Gastroesophageal sphincter (tissue), 4 donors: ENCODE measurements at regions not wholly inside any gene's neighbourhood (a gene's known extent, or its start where the extent isn't known, plus 50 kb on each side); places are given as distances from the start of the nearest gene placed in this dataset.

Experiments
- ATAC-seq: fragments of 150-250 bp; one replicate; pipeline ENCODE4 v1.9.1; 2016; ENCODE audit warnings: mild to moderate bottlenecking, moderate library complexity
- H3K27ac ChIP-seq, 4 donors: fragments of 200-600 bp; sonication (generic) in 3 of 4; 1 replicate in 3 of 4; 2 replicates in 1 of 4; pipeline ENCODE4 v1.5.1; 2016 to 2019
- H3K27me3 ChIP-seq: fragments of 200-600 bp; sonication (generic); one replicate; pipeline ENCODE4 v1.5.1; 2019
- H3K36me3 ChIP-seq, 2 donors: fragments of 200-600 bp; sonication (generic); one replicate each; pipeline ENCODE4 v1.5.1; 2019; ENCODE audit warnings: control low read depth in 1 of 2
- H3K4me1 ChIP-seq, 3 donors: fragments of 200-600 bp; sonication (generic); 1 replicate in 2 of 3; 2 replicates in 1 of 3; pipeline ENCODE4 v1.5.1; 2016 to 2019; ENCODE audit warnings: control low read depth in 2 of 3
- H3K4me3 ChIP-seq, 2 donors: fragments of 200-600 bp; sonication (generic); one replicate each; pipeline ENCODE4 v1.5.1; 2019; ENCODE audit warnings: mild to moderate bottlenecking in 1 of 2, moderate library complexity in 1 of 2
- H3K9me3 ChIP-seq, 3 donors: fragments of 200-600 bp; sonication (generic); one replicate each; pipeline ENCODE4 v1.5.1; 2017 to 2019; ENCODE audit warnings: control low read depth in 2 of 3
- EP300 ChIP-seq: sonication (generic); formaldehyde crosslinking; IDR thresholded peaks from one replicate; pipeline ENCODE4 v1.6.1; 2017; ENCODE audit warnings: antibody characterized with exemption, mild to moderate bottlenecking
- POLR2A ChIP-seq, 2 donors: fragments of 450-650 bp; IDR thresholded peaks; one replicate each; pipeline ENCODE4 v1.6.1; 2017; ENCODE audit warnings: antibody characterized with exemption in 2 of 2, mild to moderate bottlenecking in 2 of 2, moderate library complexity in 1 of 2
- POLR2AphosphoS5 ChIP-seq: sonication (generic); formaldehyde crosslinking; IDR thresholded peaks from one replicate; pipeline ENCODE4 v1.6.1; 2017; ENCODE audit warnings: antibody characterized with exemption
- WGBS, 2 donors: methylation state at CpG; one replicate each; pipeline ENCODE4 v1.1.5; 2018; ENCODE audit warnings: low coverage in 1 of 2; 5-methylcytosine and 5-hydroxymethylcytosine counted together
- TF ChIP-seq, protein P1 (sequence below), 4 experiments: fragments of 200-600 bp in 2 of 4; fragments of 450-650 bp in 2 of 4; sonication (generic) in 1 of 4; IDR thresholded peaks; one replicate each; pipeline ENCODE4 v1.5.1; 2017 to 2019; ENCODE audit warnings: antibody characterized with exemption in 4 of 4, mild to moderate bottlenecking in 2 of 4, moderate library complexity in 2 of 4

DNA sequence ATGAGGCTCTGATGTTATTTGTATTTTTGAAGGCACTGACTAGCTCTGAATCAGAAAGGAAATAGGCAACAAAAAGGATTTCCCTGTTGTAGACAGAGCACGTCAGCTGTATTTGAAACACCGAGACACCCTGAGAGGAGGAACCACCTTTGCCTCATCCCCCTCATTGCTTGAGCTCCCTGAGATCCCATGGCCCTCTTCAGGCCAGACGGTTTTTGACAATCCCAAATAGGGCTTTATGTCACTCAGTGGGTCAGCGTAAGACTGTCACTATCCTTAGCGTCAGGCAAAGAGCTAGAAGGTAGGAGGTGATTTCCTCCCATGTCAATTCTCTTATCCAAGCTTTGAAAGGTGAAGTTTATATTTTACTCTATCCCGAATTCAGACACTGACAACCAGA, 254.3 kb downstream of the ZNF621 start:
- peaks cover 0 to 24% (median 14%) of the 10 kb centered on the region in 3 donors for H3K4me1 ChIP-seq
- H3K9me3 ChIP-seq, result no peaks in the 10 kb centered on the region
- ATAC-seq, result no peak
- 67 to 90% methylated on average over 2 to 3 of the region's 6 CpGs for WGBS, 2 donors
- no peak overlapping the region for H3K27ac ChIP-seq
- H3K4me3 ChIP-seq, result no peak overlapping the region
- no peaks in the 10 kb centered on the region for H3K27me3 ChIP-seq
- no peaks in the 10 kb centered on the region for H3K36me3 ChIP-seq
- TF ChIP-seq, protein P1, sequence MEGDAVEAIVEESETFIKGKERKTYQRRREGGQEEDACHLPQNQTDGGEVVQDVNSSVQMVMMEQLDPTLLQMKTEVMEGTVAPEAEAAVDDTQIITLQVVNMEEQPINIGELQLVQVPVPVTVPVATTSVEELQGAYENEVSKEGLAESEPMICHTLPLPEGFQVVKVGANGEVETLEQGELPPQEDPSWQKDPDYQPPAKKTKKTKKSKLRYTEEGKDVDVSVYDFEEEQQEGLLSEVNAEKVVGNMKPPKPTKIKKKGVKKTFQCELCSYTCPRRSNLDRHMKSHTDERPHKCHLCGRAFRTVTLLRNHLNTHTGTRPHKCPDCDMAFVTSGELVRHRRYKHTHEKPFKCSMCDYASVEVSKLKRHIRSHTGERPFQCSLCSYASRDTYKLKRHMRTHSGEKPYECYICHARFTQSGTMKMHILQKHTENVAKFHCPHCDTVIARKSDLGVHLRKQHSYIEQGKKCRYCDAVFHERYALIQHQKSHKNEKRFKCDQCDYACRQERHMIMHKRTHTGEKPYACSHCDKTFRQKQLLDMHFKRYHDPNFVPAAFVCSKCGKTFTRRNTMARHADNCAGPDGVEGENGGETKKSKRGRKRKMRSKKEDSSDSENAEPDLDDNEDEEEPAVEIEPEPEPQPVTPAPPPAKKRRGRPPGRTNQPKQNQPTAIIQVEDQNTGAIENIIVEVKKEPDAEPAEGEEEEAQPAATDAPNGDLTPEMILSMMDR (IDR thresholded peaks at IDR 0.05), result no peak
- TF ChIP-seq EP300, result no peak
- no peak for TF ChIP-seq POLR2A (IDR thresholded peaks at IDR 0.05)
- no peak for TF ChIP-seq POLR2AphosphoS5

DNA sequence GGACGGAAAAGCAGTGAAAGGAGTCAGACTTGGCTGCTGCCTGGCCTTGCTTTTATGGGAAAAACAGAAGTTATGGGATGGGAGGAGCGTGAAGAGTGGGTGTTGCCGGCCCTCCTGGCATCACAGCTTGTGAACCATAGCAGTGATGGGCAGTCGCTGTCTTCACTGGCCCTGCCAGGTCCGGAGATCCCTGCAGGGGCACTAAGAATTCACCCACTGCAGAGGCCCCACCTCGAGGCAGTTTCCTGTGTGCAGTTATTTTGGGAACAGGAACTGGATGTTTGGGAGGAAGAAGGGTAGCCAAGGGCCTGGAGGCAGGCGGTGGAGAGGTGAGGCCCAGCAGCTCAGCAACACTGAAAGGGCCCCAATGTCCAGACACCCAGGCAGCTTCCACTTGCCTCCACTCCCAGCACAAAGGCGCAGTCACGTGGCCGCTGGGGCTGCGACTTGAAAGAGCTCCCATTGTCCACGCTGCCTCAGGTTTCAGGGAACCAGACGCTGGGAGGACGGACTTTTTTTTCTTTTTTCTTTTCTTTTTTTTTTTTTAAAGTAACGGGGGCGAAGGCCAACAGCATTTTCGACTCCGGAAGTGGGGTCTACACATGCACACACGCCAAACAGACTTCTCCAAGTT, 255.6 kb downstream of the ZNF621 start:
- peaks cover 0 to 24% (median 14%) of the 10 kb centered on the region in 3 donors for H3K4me1 ChIP-seq
- peak overlapping the region; percentile 31 to 81 (median 78) for H3K27ac ChIP-seq
- H3K36me3 ChIP-seq, result no peaks in the 10 kb centered on the region
- peak; percentile 86 for ATAC-seq
- H3K9me3 ChIP-seq, result no peaks in the 10 kb centered on the region
- H3K27me3 ChIP-seq, result no peaks in the 10 kb centered on the region
- TF ChIP-seq, protein P1 (IDR thresholded peaks at IDR 0.05), result peak in 2 of 4 experiments; percentile 12 to 42
- TF ChIP-seq EP300, result no peak
- peak; percentile 2 for TF ChIP-seq POLR2AphosphoS5
- no peak for TF ChIP-seq POLR2A (IDR thresholded peaks at IDR 0.05)
- peak overlapping the region in 1 of 2 donors; percentile 29 for H3K4me3 ChIP-seq
- WGBS, 2 donors, result 18 to 19% methylated on average over 5 to 8 of the region's 19 CpGs

DNA sequence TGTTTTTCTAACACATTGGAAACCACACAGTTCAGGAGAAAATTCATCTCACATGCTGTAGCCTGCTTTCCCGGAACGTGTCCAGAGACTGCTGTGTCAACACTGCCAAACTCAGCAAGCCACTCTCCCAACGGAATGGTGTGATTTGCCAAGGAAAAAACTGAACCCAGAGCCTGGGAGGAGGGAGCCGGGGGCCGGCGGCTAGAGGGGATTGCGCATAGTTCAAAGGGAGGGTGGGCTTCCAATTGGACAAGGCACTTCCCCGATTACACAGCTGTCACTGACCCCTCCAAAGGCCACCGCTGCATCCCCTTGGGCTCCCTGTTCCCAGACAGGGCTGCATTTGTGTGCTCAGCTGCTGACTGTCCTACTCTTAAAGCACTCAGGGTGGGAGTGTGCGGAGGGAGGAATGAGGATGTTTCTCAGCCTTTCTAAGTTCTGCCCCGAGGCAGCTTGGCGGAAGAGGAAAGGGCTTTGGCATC, 256.2 kb downstream of the ZNF621 start:
- Histone ChIP-seq H3K27ac (peak overlapping the region; percentile 22 to 81 (median 78)), H3K36me3 (no peaks in the 10 kb centered on the region), H3K4me3 (peak overlapping the region; percentile 5 to 29), H3K4me1 (peaks cover 0 to 24% (median 14%) of the 10 kb centered on the region in 3 donors), H3K27me3 (no peaks in the 10 kb centered on the region), H3K9me3 (no peaks in the 10 kb centered on the region)
- peak; percentile 38 for ATAC-seq
- TF ChIP-seq, protein P1 (IDR thresholded peaks at IDR 0.05), result no peak
- no peak for TF ChIP-seq POLR2AphosphoS5
- no peak for TF ChIP-seq EP300
- TF ChIP-seq POLR2A (IDR thresholded peaks at IDR 0.05), result no peak
- 0 to 14% methylated on average over 1 to 6 of the region's 12 CpGs for WGBS, 2 donors

DNA sequence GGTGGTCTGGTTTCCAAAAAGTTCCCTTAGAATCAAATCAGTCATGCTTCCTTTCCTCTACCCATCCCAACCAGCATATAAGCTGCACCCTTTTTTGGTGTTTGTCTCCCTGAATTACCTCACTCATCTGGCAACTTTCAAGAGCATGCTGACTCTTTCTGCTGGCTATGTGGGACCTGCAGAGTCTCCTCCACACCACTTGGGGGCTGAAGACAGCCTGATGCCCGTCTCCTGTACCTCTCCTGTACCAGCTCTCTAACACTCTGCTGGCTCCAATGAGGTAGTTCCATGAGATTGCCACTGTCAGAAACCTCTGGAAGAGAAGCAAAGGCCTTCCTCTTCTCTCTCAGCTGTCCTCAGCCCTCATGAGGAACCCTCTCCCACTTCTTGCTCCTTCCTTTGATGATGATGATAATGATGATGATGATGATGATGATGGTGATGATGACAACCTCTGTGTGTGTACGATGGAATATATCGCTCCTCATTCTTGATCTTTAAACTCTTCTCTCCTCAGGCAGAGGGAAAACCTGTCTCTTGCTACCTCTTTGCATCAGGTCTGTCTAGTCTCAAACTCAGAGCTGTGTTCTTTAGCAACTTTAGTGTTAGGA, 257.5 kb downstream of the ZNF621 start:
- 82 to 100% methylated on average over 2 to 3 of the region's 3 CpGs for WGBS, 2 donors

More for the DNA sequence above, 257.5 kb downstream of the ZNF621 start:
- Histone ChIP-seq H3K27ac (no peak overlapping the region), H3K9me3 (no peaks in the 10 kb centered on the region), H3K4me3 (no peak overlapping the region), H3K27me3 (no peaks in the 10 kb centered on the region), H3K4me1 (peaks cover 0 to 24% (median 14%) of the 10 kb centered on the region in 3 donors), H3K36me3 (no peaks in the 10 kb centered on the region)
- no peak for TF ChIP-seq POLR2A (IDR thresholded peaks at IDR 0.05)
- TF ChIP-seq, protein P1 (IDR thresholded peaks at IDR 0.05), result no peak
- TF ChIP-seq EP300, result no peak
- TF ChIP-seq POLR2AphosphoS5, result no peak
- ATAC-seq, result no peak
